ENCODE measurements at regions not wholly inside any gene's neighbourhood (a gene's known extent, or its start where the extent isn't known, plus 50 kb on each side); places are given as distances from the start of the nearest gene placed in this dataset.

DNA sequence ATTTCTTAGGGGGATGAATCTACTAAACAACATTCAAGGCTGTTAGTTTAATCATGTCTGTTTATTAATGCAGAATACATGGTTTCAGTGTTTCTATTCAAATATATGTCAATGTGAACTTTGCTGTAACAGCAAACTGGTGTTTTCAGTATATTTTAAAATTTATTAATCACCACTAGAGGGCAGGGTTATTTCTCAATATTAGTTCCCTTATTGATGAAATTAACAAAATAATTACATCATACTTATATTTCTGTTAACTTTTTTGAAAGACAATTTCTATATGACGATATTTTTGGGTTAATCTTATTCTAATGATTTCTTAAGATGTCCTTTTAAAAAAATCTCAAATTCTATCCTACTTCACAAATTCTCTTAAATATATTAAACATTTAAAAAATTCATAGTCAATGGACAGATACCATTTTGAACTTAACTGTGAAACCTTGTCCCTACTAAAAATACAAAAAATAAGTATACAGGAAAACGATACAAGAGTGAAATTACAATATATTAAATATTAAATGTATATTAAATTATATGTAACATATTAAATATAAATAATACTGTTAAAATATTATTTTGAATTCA, 1034.1 kb upstream of the PRMT6 start:
- no peak overlapping the region for H3K27ac Mint-ChIP-seq
- no peak for ATAC-seq (ENCODE audit: low read depth)
- no peaks in the 10 kb centered on the region for H3K9me3 Mint-ChIP-seq
- TF ChIP-seq CTCF (IDR thresholded peaks at IDR 0.05) = no peak
- H3K4me1 Mint-ChIP-seq = no peaks in the 10 kb centered on the region
- ChIA-PET POLR2A (no interaction called here), CTCF (no interaction called here)
- H3K27me3 Mint-ChIP-seq = no peaks in the 10 kb centered on the region
- no peak for DNase-seq
- intact Hi-C loops (cut with micrococcal nuclease) = loop anchor here (1.0 to 2.0 kb wide), 3 partner anchors 1120 to 1728 kb away; no protein-coding TSS in a partner anchor
- H3K4me3 Mint-ChIP-seq = no peak overlapping the region
- H3K36me3 Mint-ChIP-seq (ENCODE audit: low read depth) = no peaks in the 10 kb centered on the region

DNA sequence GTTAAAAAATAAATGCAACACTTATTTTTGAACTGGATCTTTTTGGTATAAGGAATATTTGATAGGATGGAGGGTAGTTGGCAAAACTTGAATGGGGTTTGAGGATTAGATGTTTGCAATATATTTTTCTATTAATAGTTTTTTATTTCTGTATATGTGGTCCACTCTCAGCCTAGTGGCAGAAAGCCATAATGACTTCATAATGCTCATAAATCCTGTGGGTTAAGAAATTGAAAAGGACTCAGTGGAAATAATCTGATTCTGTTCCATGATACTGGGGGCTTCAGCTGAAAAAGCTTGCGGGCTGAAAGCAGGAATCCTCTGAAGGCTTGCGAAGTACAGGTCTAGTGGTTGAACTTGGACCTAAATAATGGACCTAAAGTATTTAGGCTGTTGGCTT, 1028.6 kb upstream of the PRMT6 start:
- H3K9me3 Mint-ChIP-seq = no peaks in the 10 kb centered on the region
- ATAC-seq (ENCODE audit: low read depth) (no peak), DNase-seq (no peak)
- H3K36me3 Mint-ChIP-seq (ENCODE audit: low read depth) = no peaks in the 10 kb centered on the region
- CTCF ChIA-PET = no interaction called here
- no peaks in the 10 kb centered on the region for H3K4me1 Mint-ChIP-seq
- POLR2A ChIA-PET = no interaction called here
- no peak overlapping the region for H3K4me3 Mint-ChIP-seq
- no peak for TF ChIP-seq CTCF (IDR thresholded peaks at IDR 0.05)
- intact Hi-C loops (cut with micrococcal nuclease) = no loop called here
- no peaks in the 10 kb centered on the region for H3K27me3 Mint-ChIP-seq
- no peak overlapping the region for H3K27ac Mint-ChIP-seq

DNA sequence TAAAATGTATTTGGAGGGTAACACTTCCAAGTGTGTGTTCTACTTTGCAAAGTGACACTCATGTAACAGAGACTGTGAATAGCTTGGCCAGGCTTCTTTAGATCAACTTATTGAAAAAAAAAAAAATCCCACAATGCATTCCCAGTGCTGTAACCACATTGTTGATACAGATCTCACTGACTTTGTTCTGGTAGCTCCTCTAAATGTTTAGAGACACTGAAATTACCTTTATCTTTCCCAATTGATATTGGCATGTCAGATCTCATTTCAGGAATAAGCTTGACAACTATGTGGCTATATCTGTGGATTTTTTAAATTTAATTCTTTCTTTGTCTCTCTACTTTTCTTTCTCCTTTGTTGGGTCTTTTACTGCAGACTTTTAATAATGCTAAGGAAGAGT, 1018.9 kb upstream of the PRMT6 start:
- Mint-ChIP-seq H3K9me3 (peaks cover 10% of the 10 kb centered on the region), H3K27me3 (no peaks in the 10 kb centered on the region), H3K4me3 (no peak overlapping the region), H3K4me1 (no peaks in the 10 kb centered on the region), H3K27ac (no peak overlapping the region), H3K36me3 (ENCODE audit: low read depth) (no peaks in the 10 kb centered on the region)
- intact Hi-C loops (cut with micrococcal nuclease) = no loop called here
- DNase-seq (no peak), ATAC-seq (ENCODE audit: low read depth) (no peak)
- ChIA-PET POLR2A (no interaction called here), CTCF (no interaction called here)
- TF ChIP-seq CTCF (IDR thresholded peaks at IDR 0.05) = no peak

DNA sequence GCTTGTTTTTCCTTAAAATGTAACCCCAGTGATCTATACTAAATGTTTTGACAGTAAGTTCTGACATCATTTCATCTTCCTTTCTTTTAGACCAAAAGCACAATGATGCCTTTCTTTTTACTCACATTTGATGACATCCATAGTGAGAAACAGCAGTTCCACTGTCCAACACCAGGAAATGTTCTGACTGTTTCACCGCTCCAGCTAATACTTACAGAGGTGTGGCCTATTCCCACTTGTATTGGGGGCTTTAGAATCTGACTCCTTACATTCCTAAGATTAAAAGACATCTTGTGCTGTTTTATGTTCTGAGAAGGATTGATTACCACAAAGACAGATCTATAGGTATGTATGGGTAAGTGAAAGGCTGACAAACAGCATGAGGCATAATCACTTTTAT, 1018.2 kb upstream of the PRMT6 start:
- CTCF ChIA-PET = no interaction called here
- ATAC-seq (ENCODE audit: low read depth) = no peak
- intact Hi-C loops (cut with micrococcal nuclease) = no loop called here
- H3K36me3 Mint-ChIP-seq (ENCODE audit: low read depth) = no peaks in the 10 kb centered on the region
- POLR2A ChIA-PET = no interaction called here
- no peak overlapping the region for H3K4me3 Mint-ChIP-seq
- DNase-seq = no peak
- H3K4me1 Mint-ChIP-seq = no peaks in the 10 kb centered on the region
- TF ChIP-seq CTCF (IDR thresholded peaks at IDR 0.05) = no peak
- H3K27me3 Mint-ChIP-seq = no peaks in the 10 kb centered on the region
- H3K9me3 Mint-ChIP-seq = peaks cover 10% of the 10 kb centered on the region
- H3K27ac Mint-ChIP-seq = no peak overlapping the region

- H3K36me3 Mint-ChIP-seq (ENCODE audit: low read depth) = no peaks in the 10 kb centered on the region
- H3K4me3 Mint-ChIP-seq = no peak overlapping the region
- no peaks in the 10 kb centered on the region for H3K27me3 Mint-ChIP-seq
- no peak for ATAC-seq (ENCODE audit: low read depth)
- no peak for DNase-seq
- intact Hi-C loops (cut with micrococcal nuclease) = no loop called here
- peaks cover 8% of the 10 kb centered on the region for H3K9me3 Mint-ChIP-seq
- POLR2A ChIA-PET = no interaction called here
- TF ChIP-seq CTCF (IDR thresholded peaks at IDR 0.05) = no peak
- no peaks in the 10 kb centered on the region for H3K4me1 Mint-ChIP-seq
- CTCF ChIA-PET = no interaction called here
- no peak overlapping the region for H3K27ac Mint-ChIP-seq
These were observed 1012.5 kb upstream of the PRMT6 start for GRCh38 chr1:106043971-106044370.

Data from activated B cell treated with CpG ODN at 0.5 μM for 24 hours (primary cell).